GM21576 (cell line): ENCODE measurements at regions not wholly inside any gene's neighbourhood (a gene's known extent, or its start where the extent isn't known, plus 50 kb on each side); places are given as distances from the start of the nearest gene placed in this dataset.

Experiments used
- ATAC-seq: cut with Tn5 transposase; IDR thresholded peaks from one replicate; pipeline ENCODE4 v1.9.1; 2021; ENCODE audit warnings: mild to moderate bottlenecking, moderate library complexity; ENCODE audit not compliant: unreplicated experiment

DNA sequence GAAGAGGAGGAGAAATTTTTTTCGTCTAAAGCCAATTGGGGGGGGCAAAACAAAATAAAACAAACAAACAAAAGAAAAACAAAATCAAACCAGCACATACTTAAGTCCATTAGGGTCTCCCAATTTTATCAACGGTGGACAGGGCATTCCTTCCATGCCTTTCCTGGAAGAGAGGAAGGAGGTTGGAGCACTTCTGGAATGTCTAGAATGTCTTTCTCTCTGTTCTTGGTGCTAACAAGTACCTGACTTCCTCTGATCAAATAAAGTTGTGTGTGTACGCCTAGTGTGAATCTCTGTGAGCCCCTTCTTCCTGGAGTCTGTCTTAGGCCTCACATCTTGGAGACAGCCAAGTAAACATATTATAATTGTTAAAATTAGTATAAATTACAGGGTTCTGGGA lies 399.0 kb upstream of the LRRTM1 start:
- ATAC-seq: no peak

DNA sequence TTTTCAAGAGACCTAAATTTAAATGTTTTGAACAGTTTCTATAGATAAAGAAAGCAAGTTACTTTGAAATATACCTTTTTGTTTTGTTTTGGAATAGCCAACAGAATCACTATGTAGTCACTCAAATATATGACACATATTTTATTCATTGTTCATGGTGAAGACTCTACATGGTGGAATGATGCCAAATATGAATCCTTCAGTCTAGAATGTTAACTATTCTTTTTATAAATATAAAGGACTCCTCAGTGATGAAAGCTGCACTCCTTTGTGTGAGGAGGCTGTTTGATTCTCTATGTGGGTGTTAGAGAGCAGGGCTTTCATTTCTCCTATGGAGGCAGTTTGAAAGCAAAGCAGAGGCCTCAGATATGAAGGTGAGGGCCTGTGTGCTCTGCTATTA lies 396.4 kb upstream of the LRRTM1 start:
- ATAC-seq: no peak
